GM19351 (cell line): ENCODE measurements at regions not wholly inside any gene's neighbourhood (a gene's known extent, or its start where the extent isn't known, plus 50 kb on each side); places are given as distances from the start of the nearest gene placed in this dataset.
A peak's percentile ranks its signal among the peaks of the same experiment; 100 is the strongest.

Source experiments
- ATAC-seq: cut with Tn5 transposase; IDR thresholded peaks from one replicate; pipeline ENCODE4 v1.9.1; 2021; ENCODE audit warnings: mild to moderate bottlenecking, moderate library complexity; ENCODE audit not compliant: unreplicated experiment

DNA sequence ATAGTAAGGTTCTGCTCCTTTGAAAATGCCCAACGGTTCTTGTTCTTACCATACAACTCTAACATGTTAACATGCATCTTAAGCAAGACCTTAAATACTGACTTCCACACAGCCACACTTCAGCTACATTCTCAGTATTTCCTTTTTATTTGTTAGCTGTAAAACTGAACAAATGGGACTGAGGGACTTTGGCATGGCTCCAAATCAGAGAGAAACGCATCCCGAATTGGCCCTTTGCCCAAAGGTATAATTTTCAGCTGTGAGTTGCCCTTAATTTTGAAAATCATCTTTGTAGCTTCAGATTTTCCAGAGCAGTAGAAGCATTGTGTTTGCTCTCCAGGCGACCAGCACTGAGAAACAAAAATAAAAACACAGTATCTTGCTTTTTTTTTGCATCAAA is 56.4 kb downstream of the NEUROD6 start:
- no peak for ATAC-seq

DNA sequence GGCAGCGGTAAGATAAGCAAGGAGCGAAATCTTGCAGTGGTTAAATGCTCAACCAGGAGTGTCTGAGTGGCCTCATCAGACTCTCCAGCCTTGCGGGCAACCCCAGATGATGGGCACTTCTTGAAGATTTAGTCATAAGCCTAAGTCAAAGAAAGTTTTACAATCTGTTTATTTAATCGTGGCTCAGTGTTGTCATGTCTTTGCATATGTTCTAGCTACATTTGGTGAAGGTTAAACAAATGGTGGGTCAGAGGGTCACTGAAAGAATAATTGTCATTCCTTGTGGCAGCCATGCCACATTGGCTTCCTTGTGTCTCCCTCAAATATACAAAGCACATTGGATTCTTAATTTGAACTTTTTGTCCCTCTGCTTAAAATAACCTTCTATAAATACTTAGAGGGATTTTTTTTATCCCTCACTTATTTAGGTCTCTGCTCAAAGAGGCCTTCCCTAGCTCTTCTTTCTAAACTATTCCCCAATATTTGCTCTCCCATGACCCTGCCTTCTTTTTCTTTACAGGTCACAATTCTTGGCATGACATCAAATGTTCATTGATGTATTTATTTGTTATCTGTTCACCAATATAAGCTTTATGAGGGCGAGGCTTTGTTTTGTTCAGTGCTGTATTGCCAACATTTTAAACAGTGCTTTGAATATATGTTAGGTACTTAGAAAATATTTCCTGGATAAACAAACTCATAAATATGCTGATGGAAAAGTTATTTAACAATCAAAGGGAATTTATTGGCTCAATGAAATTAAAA is 68.7 kb downstream of the NEUROD6 start:
- ATAC-seq: no peak

DNA sequence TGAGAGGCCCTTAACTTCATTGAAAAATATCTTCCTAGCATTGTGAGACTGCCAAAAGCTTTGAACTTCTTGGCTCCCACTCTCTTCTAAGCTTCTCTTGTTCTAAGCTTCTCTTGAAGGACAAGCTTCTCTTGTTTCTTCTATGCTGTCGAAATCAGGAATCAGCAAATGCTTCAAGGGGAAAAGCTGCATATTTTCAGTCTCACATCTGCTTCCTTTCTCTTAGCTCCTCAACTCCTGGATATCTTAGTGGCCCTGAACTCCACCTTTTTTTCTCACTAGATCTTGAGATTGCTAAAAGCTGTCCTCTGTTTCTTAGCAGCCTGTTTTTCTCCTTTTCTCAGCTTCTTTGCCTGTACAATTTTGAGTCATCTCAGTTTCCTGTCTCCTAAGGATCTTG is 73.0 kb downstream of the NEUROD6 start:
- no peak for ATAC-seq

DNA sequence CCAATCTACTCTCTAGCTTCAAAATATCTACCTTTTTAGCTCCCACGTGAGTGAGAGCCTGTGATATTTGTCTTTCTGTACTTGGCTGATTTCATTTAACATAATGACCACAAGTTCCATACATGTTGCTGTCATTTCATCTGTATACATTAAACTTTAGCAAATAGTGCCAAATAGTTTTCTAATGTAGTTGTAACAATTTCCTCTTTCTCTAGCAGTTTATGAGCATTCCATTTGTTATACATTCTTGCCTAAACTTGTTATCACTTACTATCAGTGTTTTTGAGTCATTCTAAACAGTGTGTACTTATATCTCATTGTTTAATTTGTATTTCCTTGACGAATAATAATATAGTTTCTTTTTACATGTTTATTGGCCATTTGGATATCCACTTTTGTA is 77.2 kb downstream of the NEUROD6 start:
- no peak for ATAC-seq

DNA sequence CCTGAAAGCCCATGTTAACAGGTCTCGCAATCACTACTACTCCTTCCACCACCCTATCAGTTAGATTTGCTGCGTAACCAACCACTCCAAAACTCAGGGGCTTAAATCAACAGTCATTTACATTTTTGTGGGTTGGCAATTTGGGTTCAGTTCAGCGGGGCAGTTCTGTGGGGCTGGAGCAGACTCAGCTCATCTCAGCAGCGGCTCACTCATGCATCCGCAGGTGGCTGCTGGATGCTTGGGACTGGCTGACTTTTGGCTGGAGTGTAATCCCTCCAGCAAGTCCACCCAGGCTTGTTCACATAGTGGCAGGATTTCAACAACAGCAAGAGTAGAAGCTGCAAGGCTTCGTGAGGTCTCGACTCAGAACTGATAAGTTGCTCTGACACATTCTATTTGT is 79.2 kb downstream of the NEUROD6 start:
- no peak for ATAC-seq

DNA sequence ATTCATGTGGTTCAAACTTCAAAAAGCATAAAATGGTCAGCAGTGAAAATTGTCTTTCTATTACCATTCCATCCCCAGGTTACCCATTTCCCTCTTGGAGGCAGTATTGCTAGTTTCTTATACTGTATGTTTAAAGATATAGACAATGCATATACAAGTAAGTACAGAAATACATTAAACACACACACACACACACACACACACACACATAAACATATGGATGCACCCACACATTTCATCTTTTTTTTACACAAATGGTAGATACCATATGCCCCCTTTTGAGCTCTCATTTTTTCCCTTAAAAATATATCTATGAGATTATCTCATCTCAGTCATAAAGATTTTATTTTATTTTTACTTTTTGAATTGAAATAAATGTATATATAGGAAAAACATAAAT is 79.7 kb downstream of the NEUROD6 start:
- no peak for ATAC-seq

DNA sequence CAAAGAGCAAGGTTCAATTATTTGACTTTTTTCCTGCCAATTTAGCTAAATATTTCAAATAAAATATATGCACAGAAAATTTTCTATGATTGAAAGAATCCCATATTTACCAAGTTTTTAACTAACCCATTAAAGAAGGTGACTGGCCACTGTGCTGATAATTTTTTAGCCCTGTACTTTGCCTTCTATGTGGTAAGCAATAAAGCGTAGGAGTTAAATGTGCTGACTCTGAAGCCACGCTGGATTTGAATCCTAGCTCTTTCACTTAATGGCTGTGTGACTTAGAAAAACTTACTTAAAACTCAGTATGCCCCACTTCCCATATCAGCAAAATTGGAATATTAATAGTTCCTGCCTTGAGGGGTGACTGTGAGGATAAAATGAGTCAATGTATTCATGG is 82.1 kb downstream of the NEUROD6 start:
- no peak for ATAC-seq

DNA sequence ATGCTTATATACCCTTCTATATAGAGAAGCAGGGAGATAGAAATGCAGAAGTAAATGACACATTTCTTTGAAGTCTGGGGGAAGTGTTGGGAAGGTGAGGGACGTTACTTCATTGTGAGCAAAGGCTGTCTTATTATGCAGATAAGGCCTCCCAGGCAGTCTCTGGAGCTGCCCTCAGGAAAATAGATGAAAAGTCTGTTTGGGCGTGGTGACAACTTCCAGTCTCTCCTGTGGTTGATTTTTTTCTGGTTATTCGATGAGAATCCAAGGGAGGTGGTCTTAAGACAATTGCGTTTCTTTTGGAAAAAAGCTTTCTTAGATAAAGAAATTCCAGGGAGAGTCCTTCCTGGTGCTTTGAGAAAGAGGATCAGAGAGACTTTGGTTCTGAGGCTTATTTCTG is 84.0 kb downstream of the NEUROD6 start:
- no peak for ATAC-seq

DNA sequence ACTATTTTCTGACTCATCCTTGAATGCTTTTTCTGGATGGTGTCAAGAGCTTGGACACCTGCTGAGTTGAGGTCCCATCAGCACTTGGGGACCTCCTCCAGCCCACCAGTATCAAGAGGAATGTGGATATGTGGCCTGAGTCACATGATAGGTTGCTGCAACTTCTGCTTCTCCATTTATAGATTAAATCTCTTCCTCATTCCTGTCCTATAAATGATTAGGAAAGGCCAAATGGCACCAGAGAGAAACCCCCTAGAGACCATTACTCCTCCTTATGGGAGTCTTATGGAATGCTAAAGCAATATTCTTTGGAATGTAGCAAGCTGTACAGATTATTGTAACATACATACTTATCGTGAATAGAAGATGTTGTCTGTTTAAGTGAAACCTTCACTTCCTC is 85.6 kb downstream of the NEUROD6 start:
- ATAC-seq: no peak

DNA sequence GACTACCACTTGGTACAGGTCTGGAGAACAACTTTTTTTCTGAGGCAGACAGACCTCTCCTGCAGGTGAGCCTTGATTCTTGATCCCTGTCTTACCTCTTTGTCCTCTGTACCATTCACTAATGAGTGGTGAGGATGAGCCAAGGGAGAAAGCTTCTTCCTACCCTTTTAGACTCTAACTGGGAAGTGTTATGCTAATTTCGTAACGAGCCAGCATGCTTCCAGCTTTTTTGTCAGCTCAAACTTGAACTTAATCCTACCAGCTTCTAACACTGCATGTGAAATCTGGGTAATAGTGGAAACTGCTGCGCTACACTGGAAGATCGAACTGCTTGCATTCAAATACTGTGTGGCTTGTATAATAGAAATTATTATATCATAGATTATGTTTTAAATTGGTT is 87.0 kb downstream of the NEUROD6 start:
- ATAC-seq: no peak

DNA sequence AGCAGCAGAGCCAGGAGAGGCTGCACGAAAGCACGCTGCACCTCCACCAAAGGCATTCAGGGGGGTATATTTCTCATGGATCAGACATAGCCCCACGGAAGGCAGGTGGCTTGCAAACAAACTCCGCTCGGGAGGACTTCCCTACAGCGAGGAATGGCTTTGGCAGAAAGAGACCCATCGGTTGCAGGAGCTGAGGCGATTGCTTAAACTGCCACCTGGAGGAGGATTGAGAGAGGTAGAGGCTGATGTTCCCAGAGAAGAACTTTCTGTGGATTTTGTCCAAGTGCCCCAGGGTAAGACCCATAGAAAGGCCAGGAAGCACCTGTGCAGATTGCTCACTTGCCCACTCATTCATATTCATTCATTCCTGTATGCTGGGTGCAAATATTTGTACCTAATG is 89.1 kb downstream of the NEUROD6 start:
- ATAC-seq: no peak

DNA sequence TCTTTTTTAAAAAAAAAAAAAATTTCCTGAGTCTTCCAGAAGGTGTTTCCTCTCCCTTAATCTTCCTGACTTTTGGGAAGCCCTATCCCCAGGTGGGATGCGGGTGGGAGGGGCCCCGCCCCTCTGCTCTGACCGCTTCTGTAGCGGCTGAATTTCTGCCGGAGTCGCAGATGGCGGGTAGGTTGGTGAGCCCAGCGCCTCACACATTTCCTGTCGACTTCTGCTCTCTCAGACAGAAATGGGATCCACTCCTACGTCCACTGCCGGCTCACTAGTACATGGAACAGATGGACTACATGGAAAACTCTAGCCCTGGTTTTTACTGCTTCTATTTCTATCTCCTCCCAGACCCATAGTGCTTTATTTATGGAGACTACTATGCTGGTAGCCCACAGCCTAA is 90.9 kb downstream of the NEUROD6 start:
- ATAC-seq: no peak

DNA sequence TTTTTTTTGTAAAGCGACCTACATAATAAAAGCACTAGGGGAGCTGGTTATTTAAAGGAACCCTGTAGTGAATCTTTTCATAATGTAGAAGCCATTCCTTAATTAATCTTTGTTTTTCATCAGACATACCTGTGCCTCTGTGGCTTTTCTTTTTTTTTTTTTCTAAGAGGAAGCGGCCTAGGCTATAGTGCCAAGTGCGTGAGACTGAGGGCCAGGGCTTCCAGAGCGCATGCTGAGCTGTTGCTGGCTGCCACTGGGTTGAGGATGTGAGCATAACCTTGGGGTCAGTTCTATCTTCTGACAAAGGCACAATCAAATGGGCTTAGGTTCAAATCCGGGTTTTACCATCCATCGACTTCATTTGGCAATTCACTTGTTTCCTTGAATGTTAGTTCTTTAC is 103.7 kb downstream of the NEUROD6 start:
- ATAC-seq: no peak

DNA sequence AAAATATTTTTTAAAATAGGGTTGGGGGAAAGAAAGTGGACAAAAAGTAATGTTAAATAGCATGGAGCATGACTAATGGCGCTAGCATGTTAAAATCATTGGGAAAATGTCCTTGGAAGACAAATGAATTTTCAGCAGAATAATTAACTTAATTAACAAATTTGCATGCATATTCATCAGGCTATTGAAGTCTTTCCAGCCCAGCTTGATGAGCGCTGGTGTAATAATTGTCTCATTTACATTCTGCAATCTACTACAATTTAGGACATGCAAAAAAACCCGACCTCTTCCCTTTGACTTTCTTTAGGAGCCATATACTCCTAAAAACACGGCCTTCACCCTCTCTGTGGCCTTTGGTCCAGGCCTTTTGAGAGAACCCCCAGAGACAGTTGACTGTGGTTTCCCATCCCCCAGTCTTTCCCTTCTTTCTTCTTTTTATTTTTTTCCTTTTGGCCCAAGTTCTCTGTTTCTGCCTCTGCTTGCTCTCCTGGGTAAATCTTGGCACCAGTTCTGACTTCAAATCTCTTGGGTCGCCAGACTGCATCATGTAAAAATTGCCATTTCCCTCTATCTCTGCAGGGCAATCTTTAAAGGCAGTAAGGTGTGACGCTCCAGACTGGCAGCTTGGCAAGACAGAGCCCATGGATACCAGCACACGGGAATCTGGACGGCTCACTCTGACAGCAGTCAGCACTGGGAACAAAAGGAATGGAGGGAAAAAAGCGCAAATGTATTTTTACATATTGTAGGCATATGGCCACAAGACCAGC is 105.5 kb downstream of the NEUROD6 start:
- ATAC-seq: no peak

DNA sequence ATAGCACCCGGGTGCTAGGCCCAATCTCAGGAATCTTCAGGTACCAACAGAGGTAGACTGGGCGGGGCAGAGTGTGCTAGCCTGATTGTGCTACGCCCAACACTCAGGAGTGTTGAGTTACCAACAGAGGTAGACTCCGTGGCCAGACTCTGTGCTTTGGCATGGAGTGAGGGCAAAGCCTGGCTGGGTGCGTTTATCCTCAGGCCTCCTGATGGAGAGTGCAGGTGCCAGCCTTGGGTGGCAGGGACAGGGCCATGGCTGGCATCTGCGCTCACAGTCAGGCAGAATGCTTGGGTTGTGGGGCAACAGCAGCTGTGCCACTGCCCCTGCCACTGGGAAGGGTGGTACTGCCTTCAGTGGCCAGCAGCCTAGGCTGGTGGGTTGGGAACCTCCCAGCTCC is 111.6 kb downstream of the NEUROD6 start:
- ATAC-seq: no peak

DNA sequence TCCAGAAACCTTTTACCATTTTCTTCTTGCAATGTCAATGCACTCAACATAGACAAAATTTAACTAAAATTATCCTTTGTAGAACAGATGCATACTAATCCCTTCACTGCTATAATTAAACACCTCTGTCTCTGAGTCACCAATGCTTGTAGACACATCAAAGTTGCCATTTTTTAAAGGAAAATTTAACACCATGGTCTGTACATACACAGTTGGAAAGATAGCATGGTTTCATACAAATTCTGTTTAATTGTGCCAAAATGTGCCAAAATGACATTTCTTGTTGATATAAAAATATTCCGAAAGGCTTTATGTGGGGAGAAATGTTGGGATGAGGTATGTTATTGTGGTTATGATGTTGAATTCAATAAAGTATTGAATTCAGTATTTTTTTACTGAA is 125.8 kb downstream of the NEUROD6 start:
- no peak for ATAC-seq

DNA sequence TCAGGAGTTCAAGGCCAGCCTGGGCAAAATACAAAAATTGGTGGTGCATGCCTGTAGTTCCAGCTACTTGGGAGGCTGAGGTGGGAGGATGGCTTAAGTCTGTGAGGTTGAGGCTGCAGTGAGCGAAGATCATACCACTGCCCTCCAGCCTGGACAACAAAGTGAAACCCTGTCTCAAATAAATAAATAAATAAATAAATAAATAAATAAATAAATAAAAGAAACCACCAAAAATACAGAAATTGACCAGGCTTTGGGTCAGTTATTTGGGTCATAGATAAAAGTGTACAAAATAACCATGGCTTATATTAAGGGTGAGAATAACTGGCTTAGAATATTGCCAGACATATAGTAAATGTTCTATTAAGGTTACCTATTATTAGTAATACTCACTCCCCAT is 129.2 kb downstream of the NEUROD6 start:
- ATAC-seq: no peak

DNA sequence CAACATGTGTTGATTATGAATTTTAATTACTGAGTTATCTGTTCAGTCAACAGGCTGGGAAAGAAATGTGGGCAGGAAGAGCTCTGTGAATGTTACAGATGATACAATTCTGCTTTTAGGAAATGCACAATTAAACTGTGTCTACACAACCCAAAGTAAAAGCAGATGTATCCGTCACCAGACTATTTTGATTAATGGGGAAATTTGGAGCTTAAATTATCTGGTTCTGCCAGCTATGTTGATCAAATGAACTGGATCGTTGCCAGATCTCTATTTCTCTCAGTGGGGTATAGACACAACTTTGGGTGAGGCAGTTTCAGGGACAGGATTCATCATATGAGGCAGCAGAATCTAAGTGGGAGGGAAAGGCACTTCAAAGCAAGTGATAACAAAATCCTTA is 136.5 kb downstream of the NEUROD6 start:
- ATAC-seq: no peak

DNA sequence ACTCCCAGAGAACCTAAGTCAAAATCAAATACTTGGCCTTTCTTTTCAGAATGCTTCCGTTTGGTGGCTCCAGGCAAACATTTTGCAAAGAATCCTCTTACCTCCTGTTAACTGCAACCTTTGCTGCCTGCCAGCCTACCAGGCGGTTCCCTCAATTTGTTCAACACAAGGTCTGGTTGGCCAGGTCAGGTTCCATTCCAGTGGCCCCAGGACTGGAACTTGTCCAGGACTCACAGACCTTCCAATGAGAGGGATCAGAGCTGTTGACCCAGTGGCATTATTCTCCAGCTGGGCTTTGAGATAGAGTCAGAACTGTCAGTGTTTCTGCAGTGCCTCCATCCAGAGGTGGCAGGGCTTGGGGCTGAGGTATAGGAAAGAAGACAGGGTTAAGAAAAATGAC is 137.0 kb downstream of the NEUROD6 start:
- ATAC-seq: no peak

DNA sequence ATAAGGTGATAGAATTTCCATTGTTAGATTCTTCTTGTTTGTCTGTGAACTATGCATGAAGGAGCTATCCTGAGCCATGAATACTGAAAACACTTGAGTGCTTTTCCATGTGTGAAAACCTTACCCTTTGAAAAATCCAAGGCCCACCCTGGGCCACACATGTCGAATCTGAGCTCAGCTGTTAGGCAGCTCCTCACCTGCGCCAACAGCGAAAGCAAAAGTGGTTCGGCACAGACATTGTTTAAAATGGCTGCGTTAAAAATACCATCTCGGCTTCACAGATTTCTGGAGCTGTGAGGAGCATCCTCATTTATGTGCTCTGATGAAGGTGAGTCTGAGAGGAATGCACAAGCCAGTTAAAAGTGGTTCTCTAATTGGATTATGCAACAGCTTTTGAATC is 137.7 kb downstream of the NEUROD6 start:
- ATAC-seq: no peak

DNA sequence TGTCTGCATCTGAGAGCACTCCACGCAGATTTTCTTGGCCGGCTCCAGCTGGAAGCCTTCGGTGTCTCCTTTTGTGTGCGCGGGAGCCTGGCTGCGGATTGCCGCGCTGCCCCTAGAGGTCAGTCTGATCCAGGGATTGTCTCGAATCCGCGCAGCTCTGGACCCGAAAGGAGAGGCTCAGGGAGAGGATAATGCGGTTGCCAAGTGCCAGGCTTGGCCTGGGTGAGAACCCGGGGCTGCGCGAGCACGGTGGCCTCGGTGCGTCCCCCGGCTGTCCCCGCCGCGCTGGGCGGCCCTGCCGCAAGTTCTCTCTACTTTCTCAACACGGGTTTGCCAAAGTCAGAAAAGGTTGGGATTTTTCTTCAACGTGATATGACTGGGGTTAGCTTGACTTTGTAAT is 140.9 kb downstream of the ADCYAP1R1 start:
- ATAC-seq: peak; percentile 47

DNA sequence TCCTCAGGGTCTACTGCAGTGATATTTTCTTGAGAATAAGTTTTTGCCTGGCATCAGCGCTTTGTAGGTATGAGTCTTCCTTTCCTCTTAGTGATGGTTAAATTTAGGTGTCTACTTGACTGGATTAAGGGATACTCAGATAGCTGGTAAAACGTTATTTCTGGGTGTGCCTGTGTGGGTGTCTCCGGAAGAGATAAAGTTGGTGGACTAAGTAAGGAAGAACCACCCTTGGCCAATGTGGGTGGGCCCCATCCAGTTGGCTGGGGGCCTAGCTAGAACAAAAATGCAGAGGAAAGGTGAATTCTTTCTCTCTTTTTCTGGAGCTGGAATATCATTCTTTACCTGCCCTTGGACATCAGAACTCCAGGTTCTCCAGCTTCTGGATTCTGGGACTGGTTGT is 138.8 kb downstream of the ADCYAP1R1 start:
- no peak for ATAC-seq

DNA sequence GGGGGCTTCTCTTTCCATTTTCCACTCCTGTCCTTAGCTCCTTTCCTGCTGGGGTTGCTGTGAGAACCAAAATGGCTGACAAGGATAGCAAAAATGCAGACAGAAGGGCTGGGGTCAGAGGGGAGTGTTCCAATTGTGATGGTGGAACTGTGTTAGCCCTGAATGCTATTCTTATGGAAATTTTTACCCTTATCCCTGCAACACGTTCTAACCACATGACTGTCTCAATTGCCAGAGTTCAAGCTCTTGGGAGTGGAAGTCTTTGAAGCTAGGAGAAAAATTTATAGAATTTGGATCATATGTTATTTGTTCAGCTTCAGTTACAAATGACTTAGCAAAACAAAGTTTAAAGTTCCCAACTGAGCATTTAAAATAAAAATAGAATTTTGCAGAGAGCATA is 134.1 kb downstream of the ADCYAP1R1 start:
- ATAC-seq: no peak
